Colonic mucosa (tissue), 4 donors: ENCODE measurements at regions not wholly inside any gene's neighbourhood (a gene's known extent, or its start where the extent isn't known, plus 50 kb on each side); places are given as distances from the start of the nearest gene placed in this dataset.

ENCODE experiments used
- DNase-seq: peaks from one replicate; pipeline ENCODE4 v3.0.0-alpha.2; 2020
- H3K27ac ChIP-seq: fragments of 200-600 bp; one replicate; pipeline ENCODE4 v1.8.0; 2021
- H3K27me3 ChIP-seq: fragments of 200-600 bp; one replicate; pipeline ENCODE4 v1.8.0; 2021
- H3K36me3 ChIP-seq: fragments of 200-600 bp; one replicate; pipeline ENCODE4 v1.8.0; 2021
- H3K4me1 ChIP-seq: fragments of 200-600 bp; one replicate; pipeline ENCODE4 v1.8.0; 2021; ENCODE audit warnings: mild to moderate bottlenecking
- H3K4me3 ChIP-seq: fragments of 200-600 bp; one replicate; pipeline ENCODE4 v1.8.0; 2021
- H3K9ac ChIP-seq, 2 donors: one replicate each; pipeline ENCODE4 v1.7.0; 2013; ENCODE audit warnings: control low read depth in 2 of 2, low read depth in 2 of 2, low read length in 2 of 2
- H3K9me3 ChIP-seq: fragments of 200-600 bp; one replicate; pipeline ENCODE4 v1.8.0; 2021
- CTCF ChIP-seq: fragments of 200-600 bp; IDR thresholded peaks from one replicate; pipeline ENCODE4 v1.8.0; 2022; ENCODE audit warnings: antibody characterized with exemption, mild to moderate bottlenecking
- intact Hi-C: fragments of 100-400 bp; cut with DNase I; formaldehyde crosslinking; loops from one replicate; pipeline ENCODE4 v1.14.1; 2022
- donor health status: healthy.
- donor health status: DM: no; HTN: no; CAD: no.
- donor health status: DM: no; HTN: no; CAD: no.

DNA sequence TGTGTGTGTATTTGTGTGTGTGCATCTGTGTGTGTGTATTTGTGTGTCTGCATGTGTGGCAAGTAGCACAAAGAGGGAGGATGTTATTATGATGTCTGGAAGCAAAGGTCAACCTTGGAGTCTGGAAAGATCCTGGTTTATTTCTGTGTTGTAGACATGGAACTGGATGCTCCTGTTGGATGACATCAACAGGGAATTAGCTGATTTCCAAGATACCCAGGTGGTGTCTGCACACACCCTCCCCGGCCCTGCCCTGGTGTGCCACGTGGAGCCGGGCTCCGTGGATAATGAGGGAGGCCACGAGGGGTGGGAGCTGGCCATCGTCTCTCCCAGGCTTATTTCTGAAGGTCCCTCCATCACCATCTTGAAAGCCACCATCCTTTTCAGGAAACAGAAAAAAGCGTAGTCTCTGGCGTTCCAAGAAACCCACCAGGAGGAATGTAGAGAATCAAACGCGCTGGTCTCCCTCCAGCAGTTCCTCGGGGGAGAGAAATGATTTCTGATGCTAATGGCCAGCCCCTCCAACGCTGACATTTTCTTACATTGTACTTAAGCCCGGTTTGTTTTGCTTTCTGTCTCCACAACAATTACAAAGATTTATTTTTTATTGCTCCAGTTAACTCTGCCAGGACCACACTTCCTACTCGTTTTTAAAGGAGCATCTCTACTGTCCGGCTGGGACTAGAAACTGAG is 93.3 kb downstream of the FOXL1 start:
- Histone ChIP-seq H3K9ac (no peak overlapping the region), H3K4me3 (no peak overlapping the region), H3K4me1 (no peaks in the 10 kb centered on the region), H3K36me3 (no peaks in the 10 kb centered on the region), H3K9me3 (no peaks in the 10 kb centered on the region), H3K27me3 (no peaks in the 10 kb centered on the region), H3K27ac (no peak overlapping the region)
- DNase-seq: no peak
- no peak for TF ChIP-seq CTCF
- intact Hi-C loops: no loop called here

DNA sequence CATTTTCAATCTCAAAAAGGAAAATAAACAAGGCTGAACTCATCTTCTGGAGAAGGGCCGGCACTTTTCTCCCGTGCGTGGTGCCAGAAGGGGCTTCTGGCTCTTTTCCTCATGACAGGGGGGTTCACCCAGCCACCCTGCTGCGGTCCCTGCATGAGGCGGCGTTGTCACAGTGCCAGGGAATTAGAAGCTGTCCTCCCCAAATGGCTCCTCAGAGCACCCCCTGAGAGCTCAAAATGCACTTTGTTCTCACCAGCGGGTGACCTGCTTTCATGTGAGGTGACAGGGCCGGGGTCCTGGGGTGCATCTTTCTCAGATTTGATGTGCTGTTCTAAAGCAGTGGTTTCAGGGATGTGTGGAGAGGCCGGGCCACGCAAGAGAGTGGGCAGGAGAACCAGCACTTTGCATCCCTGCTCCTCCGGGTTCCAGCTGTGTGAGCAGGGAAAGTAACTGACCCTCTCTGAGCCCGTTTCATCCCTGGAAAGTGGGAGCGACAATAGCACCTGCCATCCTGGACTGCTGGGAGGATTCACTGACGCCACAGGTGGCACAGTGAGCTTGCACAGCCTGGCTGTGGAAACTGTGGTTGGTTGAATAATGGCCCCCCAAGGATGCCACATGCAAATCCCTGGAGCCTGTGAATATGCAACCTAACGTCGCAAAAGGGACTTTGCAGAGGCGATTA is 94.0 kb downstream of the FOXL1 start:
- no peak for TF ChIP-seq CTCF
- no peaks in the 10 kb centered on the region for H3K9me3 ChIP-seq
- H3K9ac ChIP-seq: no peak overlapping the region
- no peak overlapping the region for H3K27ac ChIP-seq
- no peak for DNase-seq
- H3K27me3 ChIP-seq: no peaks in the 10 kb centered on the region
- intact Hi-C loops: no loop called here
- no peaks in the 10 kb centered on the region for H3K36me3 ChIP-seq
- H3K4me1 ChIP-seq: no peaks in the 10 kb centered on the region
- no peak overlapping the region for H3K4me3 ChIP-seq

- TF ChIP-seq CTCF: no peak
- H3K27me3 ChIP-seq: no peaks in the 10 kb centered on the region
- H3K9me3 ChIP-seq: no peaks in the 10 kb centered on the region
Measured at GRCh38 chr16:86673090-86673955, 95.0 kb downstream of the FOXL1 start.

GRCh38 chr16:86673956-86674453 is 95.7 kb downstream of the FOXL1 start:
- Histone ChIP-seq H3K36me3 (no peaks in the 10 kb centered on the region), H3K27me3 (no peaks in the 10 kb centered on the region), H3K27ac (no peak overlapping the region), H3K9ac (no peak overlapping the region), H3K4me1 (no peaks in the 10 kb centered on the region), H3K4me3 (no peak overlapping the region), H3K9me3 (no peaks in the 10 kb centered on the region)
- no peak for TF ChIP-seq CTCF
- no peak for DNase-seq
- intact Hi-C loops: no loop called here

More at GRCh38 chr16:86673090-86673955, 95.0 kb downstream of the FOXL1 start:
- no peaks in the 10 kb centered on the region for H3K4me1 ChIP-seq
- no peak for DNase-seq
- H3K27ac ChIP-seq: no peak overlapping the region
- H3K4me3 ChIP-seq: no peak overlapping the region
- H3K9ac ChIP-seq: no peak overlapping the region
- intact Hi-C loops: no loop called here
- H3K36me3 ChIP-seq: no peaks in the 10 kb centered on the region

DNA sequence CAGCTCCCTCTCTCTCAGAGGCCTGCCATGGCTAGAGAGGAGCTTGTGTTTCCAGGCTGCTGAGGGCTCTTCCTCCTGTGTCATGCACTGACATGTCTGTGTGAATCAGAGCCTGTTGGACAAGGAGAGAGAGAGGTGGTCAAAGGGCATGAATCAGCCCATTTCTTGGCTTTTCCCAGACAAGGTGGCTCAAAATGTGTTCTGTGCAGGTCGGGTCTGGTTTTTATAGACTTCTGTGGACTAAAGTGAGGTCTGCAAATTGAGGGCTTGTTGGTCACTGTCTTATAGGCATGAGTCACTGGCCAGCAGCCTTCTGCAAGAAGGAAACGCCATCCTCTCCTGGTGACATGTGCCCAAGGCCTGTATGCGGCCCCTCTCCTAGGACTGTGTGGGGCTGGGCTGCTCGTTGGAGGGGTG is 97.9 kb downstream of the FOXL1 start:
- Histone ChIP-seq H3K27ac (no peak overlapping the region), H3K9me3 (no peaks in the 10 kb centered on the region), H3K9ac (no peak overlapping the region), H3K27me3 (no peaks in the 10 kb centered on the region), H3K4me1 (no peaks in the 10 kb centered on the region), H3K36me3 (no peaks in the 10 kb centered on the region), H3K4me3 (no peak overlapping the region)
- no peak for DNase-seq
- no peak for TF ChIP-seq CTCF
- intact Hi-C loops: no loop called here
